EL (cell line): ENCODE measurements at regions not wholly inside any gene's neighbourhood (a gene's known extent, or its start where the extent isn't known, plus 50 kb on each side); places are given as distances from the start of the nearest gene placed in this dataset.
"Not testable (repeated sequence)": the region's sequence is repeated elsewhere in the genome, so short reads cannot be mapped to it uniquely, and the experiment has no call there.

Experiments used
- DNase-seq: peaks from one replicate; pipeline ENCODE4 v3.0.0-alpha.2; 2016

DNA sequence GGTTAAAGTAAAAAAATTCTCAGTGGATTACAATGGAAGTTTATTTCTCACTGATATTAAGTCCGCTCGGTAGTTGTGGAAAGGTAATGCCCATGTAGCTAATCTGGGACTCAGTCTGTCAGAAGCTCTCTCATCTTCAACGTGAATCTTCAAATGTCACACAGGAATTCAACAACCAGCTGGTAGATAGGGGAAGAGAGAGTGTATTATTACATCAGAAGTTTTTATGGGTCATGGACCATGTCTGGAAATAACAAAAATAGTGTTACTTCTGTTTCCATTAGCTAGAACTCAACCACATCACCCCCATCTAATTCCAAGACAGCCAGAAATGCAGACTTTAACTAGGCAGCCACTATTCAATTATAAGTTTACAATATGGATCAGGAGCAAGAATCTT is 506.1 kb upstream of the HTR2C start:
- DNase-seq = no peak

DNA sequence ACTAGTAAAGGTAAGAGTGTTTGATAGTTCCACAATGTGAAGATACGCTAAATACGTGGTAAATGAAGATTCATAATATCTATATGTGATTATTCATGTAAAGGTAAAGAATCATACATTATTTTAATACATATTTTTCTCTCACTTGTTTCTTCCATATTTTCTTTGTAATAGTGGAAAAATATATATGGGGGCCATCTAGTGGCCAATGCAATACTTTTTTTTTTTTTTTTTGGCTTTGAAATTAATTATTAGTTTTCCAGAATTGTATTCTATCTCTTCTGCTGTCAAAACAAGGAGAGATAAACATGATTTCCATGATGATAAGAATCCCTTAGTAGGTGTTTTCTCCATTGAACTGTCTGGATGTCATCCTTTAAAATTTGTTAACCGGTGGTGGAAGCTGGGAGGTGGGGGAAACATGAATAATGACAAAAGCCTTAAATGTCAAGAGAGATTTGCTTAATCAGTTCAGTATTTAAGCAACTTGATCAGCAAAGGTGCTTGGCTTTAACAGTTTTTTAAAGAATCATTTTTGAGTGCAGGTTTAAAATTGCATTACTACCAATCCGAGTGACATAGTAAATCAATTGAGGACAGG is 508.7 kb upstream of the HTR2C start:
- DNase-seq = no peak

DNA sequence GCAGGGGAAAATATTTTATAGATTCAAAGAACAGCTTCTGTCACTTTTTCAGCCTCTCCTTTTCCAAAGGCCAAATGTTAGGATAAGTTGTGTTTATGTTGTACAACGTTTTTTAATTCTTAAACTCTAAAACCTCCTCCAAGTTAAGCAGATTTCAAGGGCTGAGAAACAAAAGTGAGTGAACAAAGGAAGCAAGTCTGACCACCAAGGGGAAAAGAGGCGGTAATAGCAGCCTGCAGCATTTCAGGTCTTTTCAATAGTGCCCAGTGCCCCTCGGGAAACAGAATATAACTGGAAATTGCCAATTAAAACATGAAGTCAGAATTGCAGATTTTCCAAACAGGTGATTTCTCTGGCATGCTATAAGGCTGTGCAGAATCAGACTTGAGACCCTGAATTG is 510.0 kb upstream of the HTR2C start:
- DNase-seq = no peak

DNA sequence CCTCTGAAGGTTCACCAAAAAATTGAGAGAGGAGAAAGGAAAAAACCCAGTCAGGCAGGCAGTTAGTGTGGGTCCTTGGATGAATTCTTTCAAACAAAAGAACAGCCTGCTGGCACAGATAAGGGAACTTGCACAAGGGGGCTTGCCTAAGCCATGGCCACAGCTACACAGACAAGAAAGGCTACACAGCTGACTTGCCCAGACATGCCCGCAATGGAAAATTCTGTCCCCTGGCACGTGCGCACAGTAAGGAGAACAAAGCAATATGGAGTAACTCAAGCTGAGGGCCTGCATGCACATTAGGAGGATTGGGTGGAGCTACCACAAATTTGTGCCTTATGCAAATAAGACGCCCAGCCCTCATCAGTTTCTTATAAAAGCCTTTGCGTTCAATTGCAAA is 512.5 kb upstream of the HTR2C start:
- no peak for DNase-seq

DNA sequence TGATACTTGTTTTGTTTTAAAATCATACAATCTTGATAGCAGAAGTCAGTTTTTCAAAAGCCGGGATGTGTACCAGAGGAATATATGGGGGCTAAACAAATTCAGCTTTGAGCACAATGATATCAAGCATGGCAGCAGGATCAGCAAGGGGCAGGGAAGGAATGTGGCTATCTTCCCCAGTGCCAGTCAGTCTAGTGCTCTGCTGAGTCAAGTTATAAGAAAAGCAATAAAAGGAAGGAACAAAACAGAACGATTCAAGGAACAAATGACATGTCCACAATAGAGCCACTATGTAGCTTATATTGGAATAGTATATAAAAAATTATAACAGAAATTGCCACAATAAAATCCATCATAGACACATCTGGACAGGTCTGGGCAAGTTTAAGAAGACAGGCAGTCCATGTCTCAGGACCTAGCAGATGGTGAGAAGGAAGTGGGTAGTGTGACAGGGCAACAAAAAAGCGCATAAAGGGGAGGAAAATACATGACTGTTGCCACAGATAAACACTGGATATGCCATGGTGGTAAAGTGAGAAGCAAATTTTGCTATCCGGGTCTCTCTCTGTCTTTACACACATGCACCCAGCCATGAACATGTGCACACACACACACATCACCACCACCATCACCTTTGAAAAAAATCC is 518.2 kb upstream of the HTR2C start:
- no peak for DNase-seq

DNA sequence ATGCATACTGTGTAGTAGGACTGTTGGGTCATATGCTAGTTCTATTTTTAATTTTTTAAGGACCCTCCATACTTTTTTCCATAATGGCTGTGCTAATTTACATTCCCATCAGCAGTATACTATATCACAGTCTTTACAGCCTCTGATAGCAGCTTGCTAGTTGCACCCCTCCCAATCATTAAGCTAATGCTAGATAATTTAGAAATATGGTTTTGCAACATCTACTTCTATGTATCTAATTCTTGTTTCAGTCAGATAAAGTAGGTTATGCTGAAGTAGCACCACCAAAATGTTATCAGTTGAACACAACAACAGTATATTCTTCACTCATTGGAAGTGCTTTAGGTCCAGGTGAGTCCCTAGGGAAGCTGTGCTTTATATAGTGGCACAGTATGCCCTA is 522.7 kb upstream of the HTR2C start:
- DNase-seq = no peak

DNA sequence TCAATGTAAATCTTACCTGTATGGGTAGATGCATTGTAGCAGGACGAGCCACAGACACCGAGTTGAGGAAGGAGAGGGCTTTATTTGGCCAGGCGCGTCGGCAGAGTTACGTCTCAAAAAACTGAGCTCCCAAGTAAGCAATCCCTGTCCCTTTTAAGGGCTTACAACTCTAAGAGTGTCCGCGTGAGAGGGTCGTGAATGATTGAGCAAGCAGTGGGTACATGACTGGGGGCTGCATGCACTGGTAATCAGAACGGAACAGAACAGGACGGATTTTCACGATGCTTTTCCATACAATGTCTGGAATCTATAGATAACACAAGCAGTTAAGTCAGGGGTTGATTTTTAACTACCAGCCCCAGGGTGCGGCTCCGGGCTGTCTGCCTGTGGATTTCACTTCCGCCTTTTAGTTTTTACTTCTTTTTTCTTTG is 524.9 kb upstream of the HTR2C start:
- no peak for DNase-seq

DNA sequence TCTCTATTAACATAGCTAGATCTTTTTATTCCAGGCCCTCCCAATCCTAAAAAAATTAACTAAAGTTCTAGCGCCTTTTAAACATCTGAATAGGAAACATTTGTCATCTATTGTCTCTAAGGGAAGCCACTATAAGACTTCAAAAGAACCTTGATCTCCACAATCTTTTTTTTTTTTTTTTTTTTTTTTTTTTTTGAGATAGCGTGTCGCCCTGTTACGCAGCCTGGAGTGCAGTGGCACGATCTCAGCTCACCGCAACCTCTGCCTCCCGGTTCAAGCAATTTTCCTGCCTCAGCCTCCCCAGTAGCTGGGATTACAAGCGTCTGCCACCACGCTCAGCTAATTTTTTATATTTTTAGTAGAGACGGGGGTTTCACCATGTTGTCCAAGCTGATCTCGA is 526.5 kb upstream of the HTR2C start:
- not testable (repeated sequence) for DNase-seq

DNA sequence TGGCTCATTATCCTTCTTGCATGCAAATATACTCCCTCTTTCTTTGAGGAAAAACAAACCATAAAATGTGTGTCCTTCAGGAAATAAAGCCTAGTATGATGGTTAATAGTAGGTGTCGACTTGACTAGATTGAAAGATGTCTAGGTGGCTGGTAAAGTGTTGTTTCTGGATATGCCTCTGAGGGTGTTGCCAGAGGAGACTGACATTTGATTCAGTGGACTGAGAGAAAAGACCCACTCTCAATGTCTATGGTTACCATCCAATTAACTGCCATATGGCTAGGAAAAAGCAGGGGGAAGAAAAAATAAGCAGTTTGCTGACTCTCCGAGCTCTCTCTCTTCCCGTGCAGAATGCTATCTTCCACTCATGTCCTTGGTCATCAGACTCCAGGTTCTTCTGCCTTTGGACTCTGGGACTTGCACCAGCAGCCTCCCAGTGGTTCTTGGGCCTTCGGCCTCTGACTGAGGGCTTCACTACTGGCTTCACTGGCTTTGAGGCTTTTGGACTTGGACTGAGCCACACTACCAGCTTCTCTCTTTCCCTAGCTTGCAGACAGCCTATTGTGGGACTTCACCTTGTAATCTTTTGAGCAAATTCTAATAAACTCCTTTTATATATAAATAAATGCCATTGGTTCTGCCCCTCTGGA is 532.1 kb upstream of the HTR2C start:
- DNase-seq = no peak

DNA sequence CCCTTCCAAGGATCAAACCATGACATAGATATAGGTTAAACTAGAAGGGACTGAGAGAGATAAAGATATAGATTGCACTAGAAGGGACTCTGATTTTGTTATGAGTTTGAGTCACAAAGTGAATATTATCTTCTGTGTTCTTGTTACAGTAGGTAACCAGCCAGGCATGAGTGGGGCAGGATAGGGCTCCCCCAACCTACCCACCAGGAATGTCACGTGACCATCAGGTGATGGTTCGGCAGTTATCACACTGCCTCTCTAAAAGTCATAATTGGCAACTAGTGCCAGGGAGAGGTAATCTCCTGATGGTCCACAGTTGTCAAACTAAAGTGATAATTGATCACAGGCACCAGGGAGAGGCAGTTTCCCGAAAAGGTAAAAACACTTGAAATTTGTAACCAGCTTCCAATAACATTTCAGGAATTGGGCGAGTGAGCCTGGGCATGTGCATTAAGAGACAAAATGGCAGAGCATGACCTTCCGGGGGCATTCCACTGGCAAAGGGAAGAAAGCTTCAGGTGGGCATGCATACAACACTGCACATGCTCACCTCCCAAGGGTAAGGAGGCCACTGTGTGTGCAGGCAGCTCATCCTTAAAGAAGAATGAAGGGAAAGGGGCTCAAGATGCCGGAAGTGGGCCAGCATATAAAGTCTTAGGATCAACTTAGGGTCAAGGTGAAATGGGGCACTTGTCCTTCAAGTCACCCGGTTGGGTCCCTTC is 533.6 kb upstream of the HTR2C start:
- DNase-seq = no peak

DNA sequence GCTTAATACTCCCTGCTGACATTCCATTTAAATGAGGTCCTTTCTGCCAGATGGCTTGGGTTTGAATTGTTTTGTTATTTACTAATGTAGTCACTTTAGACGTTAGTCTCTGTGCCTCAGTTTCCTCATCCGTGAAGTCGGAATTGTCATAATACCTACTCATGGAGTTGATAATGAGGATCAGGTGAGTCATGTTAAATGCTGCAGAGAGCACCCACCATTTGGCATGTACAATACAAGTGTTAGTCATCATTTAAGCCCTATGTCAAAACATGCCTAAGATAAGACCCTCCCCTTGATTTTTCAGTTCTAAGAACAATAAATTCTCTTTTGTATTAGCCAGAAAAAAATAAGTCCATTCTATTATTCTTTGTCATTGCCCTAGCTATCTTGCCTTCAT is 534.8 kb upstream of the HTR2C start:
- no peak for DNase-seq

DNA sequence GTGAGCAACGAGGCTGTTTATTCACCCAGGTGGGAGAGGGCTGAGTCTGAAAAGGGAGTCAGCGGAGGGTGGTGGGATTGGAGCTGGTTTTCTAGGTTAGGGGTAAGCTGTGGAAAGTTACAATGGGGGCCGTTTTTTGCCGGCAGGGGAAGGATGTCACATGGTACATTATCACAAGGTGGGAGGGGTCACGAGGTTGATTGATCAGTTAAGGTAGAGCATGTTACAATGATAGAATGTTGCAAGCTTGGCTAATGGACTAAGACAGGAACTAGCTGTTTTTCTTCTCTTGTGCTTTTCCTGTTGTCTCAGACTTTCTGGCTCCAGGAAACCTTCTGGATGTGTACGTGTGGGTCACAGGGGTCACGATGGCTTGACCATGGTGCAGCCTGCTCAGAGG is 536.3 kb upstream of the HTR2C start:
- DNase-seq = no peak

DNA sequence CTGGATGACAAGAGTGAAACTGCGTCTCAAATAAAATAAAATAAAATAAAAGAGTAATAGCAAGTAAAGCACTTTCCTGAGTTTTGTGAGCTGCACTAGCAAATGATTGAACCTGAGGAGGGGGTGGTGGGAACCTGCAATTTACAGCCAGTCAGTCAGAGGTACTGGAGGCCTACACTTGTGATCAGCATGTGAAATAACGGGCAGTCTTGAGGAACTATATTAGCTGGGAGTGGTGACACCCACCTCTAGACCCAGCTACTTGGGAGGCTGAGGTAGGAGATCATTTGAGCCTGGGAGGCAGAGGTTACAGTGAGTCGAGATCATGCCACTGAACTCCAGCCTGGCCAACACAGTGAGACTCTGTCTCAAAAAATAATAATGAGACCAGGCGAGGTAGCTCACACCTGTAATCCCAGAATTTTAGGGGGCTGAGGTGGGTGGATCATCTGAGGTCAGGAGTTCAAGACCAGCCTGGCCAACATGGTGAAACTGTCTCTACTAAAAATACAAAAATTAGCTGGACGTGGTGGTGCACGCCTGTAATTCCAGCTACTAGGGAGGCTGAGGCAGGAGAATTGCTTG is 537.1 kb upstream of the HTR2C start:
- DNase-seq = no peak

DNA sequence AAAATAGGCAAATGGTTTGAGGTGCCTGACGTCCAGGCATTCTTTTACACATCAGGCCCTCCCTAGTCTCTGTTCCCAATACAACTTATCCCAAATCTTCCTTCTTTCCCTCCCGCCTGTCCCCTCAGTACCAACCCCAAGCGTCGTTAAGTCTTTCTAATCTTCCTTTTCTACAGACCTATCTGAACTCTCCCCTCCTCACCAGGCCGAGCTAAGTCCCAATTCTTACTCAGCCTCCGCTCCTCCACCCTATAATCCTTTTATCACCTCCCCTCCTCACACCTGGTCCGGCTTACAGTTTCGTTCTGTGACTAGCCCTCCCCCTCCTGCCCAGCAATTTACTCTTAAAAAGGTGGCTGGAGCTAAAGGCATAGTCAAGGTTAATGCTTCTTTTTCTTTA is 542.4 kb upstream of the HTR2C start:
- not testable (repeated sequence) for DNase-seq

DNA sequence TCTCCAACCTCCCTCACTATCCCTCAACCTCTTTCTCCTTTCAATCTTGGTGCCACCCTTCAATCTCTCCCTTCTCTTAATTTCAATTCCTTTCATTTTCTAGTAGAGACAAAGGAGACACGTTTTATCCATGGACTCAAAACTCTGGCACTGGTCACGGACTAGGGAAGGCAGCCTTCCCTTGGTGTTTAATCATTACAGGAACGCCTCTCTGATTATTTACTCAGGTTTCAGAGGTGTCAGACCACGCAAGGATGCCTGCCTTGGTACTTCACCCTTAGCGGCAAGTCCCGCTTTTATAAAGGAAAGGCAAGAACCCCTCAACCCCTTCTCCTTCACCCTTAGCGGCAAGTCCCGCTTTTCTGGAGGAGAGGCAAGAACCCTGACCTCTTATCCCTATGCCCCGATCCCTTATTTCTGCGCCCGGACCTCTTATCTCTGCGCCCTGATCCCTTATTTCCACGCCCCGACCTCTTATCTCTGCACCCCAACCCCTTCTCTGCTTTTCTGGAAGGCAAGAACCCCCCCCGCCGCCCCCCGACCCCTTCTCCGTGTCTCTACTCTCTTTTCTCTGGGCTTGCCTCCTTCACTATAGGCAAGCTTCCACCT is 543.1 kb upstream of the HTR2C start:
- not testable (repeated sequence) for DNase-seq

DNA sequence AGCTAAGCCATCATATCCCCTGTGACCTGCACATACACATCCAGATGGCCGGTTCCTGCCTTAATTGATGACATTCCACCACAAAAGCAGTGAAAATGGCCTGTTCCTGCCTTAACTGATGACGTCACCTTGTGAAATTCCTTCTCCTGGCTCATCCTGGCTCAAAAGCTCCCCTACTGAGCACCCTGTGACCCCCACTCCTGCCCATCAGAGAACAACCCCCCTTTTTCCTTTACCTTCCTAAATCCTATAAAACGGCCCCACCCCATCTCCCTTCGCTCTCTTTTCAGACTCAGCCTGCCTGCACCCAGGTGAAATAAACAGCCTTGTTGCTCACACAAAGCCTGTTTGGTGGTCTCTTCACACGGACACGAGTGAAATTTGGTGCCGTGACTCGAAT is 543.8 kb upstream of the HTR2C start:
- DNase-seq = not testable (repeated sequence)

DNA sequence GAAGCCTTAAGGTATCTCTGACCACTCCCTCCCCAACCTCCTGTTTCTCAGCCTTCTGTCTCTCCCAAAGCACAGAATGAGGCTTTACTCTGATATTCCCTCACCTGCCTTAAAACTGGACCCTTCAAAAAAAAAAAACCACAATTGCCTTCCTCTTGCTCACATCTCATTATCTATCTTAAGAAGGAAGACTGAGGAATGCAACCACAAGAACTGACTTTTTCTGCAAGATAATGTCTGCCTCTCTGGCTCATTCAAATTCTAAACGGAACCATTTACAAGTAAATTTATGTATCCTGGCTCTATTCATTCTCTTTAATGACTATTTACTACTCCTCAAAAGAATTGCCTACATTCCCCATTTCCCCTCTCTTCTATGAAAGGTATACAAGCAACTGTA is 545.5 kb upstream of the HTR2C start:
- no peak for DNase-seq

DNA sequence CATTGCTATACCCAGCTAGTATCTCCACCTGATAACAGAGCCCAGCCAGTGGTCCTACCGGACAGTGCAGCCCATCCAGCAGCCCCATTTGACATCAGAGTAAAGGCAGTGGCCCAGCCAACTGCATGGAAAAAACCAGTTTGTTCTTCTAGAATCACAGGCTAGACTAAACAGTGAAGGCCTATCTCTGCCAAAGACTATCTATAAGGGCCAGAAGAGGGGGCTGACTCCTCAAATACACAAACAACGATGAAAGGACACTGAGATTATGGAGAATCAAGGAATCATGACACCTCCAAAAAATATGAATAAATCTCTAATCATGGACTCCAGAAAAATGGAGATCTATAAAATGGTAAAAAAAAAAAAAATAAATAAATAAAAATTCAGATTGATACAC is 546.4 kb upstream of the HTR2C start:
- no peak for DNase-seq

DNA sequence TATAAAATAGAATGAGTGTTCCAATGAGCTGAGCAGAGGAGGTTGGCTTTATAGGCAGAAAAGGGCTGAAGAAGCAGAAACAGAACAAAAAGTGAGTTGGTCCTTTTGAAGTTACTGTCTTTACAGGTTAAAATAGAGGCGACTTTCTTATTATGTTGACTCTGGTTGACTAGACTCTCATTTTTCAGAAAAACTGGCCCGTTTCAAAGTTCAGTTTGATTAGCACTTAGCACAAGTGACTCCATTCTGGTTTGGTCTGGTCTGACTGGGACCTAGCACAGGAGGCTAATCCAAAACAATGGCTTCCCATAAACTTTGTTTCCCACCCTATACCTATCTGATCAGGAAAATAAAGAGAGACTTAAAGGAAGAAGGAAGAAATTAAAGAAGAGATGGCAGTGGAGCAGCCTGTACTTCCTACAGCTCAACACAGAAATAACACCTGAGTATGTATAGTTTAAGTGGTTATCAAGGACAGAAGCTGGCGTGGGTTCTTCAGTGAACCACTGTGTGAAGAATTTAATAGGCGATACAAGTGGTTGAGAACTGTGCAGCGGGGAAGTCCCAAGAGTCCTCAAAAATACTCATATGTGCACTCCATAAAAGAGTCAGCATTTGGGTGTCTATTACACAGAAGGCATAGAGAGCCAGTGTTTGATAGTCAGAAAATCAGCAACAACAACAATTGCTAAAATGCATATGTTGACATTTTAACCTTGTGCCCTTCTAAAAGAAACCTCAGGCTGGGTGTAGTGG is 554.8 kb upstream of the HTR2C start:
- no peak for DNase-seq

DNA sequence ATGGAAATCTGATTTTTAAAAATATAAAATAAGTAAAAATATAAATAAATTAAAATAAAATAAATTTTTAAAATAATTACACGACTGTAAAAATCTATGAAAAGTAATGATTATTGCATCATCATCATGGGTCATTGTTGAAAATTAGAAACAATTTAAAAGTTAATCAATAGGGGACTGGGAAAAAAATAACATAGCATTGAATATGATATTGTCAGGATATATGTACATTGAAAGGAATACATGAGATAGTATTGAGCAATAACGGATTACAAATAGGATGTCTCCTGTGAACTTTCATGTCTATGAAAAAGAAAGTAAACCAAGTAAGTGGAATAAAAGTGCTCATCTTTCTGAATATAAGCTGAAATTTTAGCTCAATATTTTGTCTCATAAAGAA is 566.8 kb upstream of the HTR2C start:
- no peak for DNase-seq

DNA sequence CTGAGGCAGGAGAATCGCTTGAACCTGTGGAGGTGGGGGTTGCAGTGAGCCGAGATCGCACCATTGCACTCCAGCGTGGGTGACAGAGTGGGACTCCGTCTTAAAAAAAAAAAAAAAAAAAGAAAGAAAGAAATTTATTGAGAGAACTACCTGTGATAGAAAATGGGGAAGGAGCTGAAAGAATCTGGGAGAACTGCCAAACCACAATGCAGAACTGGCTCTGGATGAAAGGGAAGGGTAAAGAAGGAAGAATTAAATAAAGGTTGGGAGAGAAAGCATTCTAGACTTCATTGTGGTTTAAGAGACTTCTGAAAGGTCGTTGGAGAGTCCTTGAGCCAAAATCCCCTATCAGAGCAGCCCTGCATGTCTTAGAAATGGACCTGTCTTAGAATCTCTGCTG is 567.9 kb upstream of the HTR2C start:
- no peak for DNase-seq

DNA sequence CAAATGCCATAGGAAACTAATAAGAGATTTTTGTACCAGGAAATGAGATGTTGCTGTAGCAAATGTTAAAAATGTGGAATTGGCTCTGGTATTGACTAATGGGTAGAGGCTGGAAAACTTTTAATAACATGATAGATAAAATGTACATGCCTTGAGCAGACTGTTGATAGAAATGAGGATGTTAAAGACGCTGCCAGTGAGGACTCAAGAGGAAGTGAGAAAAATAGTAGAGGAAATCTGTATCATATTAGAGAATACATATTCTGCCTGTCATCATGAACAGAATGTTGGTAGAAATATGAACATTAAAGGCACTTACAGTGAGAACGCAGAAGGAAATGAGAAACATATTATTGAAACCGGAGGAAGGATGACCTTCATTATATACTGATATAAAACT is 577.2 kb upstream of the HTR2C start:
- no peak for DNase-seq
